ENCODE measurements at regions not wholly inside any gene's neighbourhood (a gene's known extent, or its start where the extent isn't known, plus 50 kb on each side); places are given as distances from the start of the nearest gene placed in this dataset.

- TF ChIP-seq, protein P1, sequence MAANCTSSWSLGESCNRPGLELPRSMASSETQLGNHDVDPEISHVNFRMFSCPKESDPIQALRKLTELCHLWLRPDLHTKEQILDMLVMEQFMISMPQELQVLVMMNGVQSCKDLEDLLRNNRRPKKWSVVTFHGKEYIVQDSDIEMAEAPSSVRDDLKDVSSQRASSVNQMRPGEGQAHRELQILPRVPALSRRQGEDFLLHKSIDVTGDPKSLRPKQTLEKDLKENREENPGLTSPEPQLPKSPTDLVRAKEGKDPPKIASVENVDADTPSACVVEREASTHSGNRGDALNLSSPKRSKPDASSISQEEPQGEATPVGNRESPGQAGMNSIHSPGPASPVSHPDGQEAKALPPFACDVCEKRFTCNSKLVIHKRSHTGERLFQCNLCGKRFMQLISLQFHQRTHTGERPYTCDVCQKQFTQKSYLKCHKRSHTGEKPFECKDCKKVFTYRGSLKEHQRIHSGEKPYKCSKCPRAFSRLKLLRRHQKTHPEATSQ (tag by site-specific recombination; IDR thresholded peaks at IDR 0.05): no peak
- no peak for TF ChIP-seq ZNF561 (tag by site-specific recombination; IDR thresholded peaks at IDR 0.05; ENCODE audit: borderline replicate concordance)
- TF ChIP-seq, protein P2, sequence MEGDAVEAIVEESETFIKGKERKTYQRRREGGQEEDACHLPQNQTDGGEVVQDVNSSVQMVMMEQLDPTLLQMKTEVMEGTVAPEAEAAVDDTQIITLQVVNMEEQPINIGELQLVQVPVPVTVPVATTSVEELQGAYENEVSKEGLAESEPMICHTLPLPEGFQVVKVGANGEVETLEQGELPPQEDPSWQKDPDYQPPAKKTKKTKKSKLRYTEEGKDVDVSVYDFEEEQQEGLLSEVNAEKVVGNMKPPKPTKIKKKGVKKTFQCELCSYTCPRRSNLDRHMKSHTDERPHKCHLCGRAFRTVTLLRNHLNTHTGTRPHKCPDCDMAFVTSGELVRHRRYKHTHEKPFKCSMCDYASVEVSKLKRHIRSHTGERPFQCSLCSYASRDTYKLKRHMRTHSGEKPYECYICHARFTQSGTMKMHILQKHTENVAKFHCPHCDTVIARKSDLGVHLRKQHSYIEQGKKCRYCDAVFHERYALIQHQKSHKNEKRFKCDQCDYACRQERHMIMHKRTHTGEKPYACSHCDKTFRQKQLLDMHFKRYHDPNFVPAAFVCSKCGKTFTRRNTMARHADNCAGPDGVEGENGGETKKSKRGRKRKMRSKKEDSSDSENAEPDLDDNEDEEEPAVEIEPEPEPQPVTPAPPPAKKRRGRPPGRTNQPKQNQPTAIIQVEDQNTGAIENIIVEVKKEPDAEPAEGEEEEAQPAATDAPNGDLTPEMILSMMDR (tag by site-specific recombination; IDR thresholded peaks at IDR 0.05): no peak
- no peak for TF ChIP-seq ZNF629 (tag by site-specific recombination; IDR thresholded peaks at IDR 0.05)
- TF ChIP-seq PBX3 (CRISPR knock-in tag; IDR thresholded peaks at IDR 0.05): no peak
- TF ChIP-seq ZNF785 (tag by site-specific recombination; IDR thresholded peaks at IDR 0.05): no peak
- TF ChIP-seq PRDM10 (tag by site-specific recombination; IDR thresholded peaks at IDR 0.05): no peak
- no peak for TF ChIP-seq SALL2 (tag by site-specific recombination; IDR thresholded peaks at IDR 0.05; ENCODE audit: borderline replicate concordance)
- no peak for TF ChIP-seq ZNF174 (tag by site-specific recombination; IDR thresholded peaks at IDR 0.05)
Observed at GRCh38 chr12:3999904-4000303, 126.7 kb upstream of the PARP11 start.
